ENCODE measurements at regions not wholly inside any gene's neighbourhood (a gene's known extent, or its start where the extent isn't known, plus 50 kb on each side); places are given as distances from the start of the nearest gene placed in this dataset.

GRCh38 chr11:128184981-128185380 lies 402.4 kb downstream of the ETS1 start:
- 79% methylated on average over 4 of the region's 7 CpGs; no CpG with 5 or more reads in 1 of the 2 experiments for WGBS, 2 experiments (ENCODE audit: extremely low coverage in 2 of 2, insufficient read length in 1 of 2)
- dilution Hi-C loops (cut with HindIII; ENCODE audit: low sequenced_read_pairs, unreplicated experiment): loop anchor here (25.0 kb wide), 1 partner anchor 652 kb away; no protein-coding TSS in a partner anchor

More at GRCh38 chr11:128184981-128185380, 402.4 kb downstream of the ETS1 start:
- Histone ChIP-seq H3K4ac (ENCODE audit: low read depth, low read length) (no peak overlapping the region), H4K20me1 (ENCODE audit: insufficient read depth, low read length) (no peaks in the 10 kb centered on the region), H2BK20ac (ENCODE audit: low read depth, low read length) (no peak overlapping the region), H3K4me1 (ENCODE audit: control insufficient read depth, insufficient read depth, low read length) (peaks cover 9% of the 10 kb centered on the region), H4K8ac (ENCODE audit: low read depth in 2 of 2, low read length in 2 of 2) (no peak overlapping the region), H3K9ac (ENCODE audit: low read depth, low read length) (no peak overlapping the region), H4K91ac (ENCODE audit: insufficient read depth, low read depth, low read length) (no peak overlapping the region), H3K9me1 (ENCODE audit: insufficient read depth, low read length) (peaks cover 20% of the 10 kb centered on the region), H2AK5ac (ENCODE audit: low read depth, low read length) (no peak overlapping the region), H3K4me3 (ENCODE audit: insufficient read depth, low read depth, low read length) (no peak overlapping the region), H2AFZ (replicated peaks; ENCODE audit: low read length, poor library complexity) (no peak overlapping the region), H3K56ac (ENCODE audit: extremely low read depth, insufficient read depth, low read length) (no peak overlapping the region), H4K5ac (ENCODE audit: low read depth, low read length) (no peak overlapping the region), H3K27ac (ENCODE audit: insufficient read depth, low read length) (no peak overlapping the region), H3K79me1 (ENCODE audit: low read depth in 1 of 2, low read length in 2 of 2) (no peaks in the 10 kb centered on the region), H2BK5ac (ENCODE audit: low read depth, low read length, poor library complexity, severe bottlenecking) (no peak overlapping the region), H2BK120ac (ENCODE audit: low read depth, low read length) (no peak overlapping the region), H3K23ac (ENCODE audit: low read depth, low read length) (no peak overlapping the region), H3K36me3 (ENCODE audit: control insufficient read depth, insufficient read depth, low read length) (no peaks in the 10 kb centered on the region), H3K18ac (ENCODE audit: low read depth, low read length) (no peak overlapping the region), H3K4me2 (ENCODE audit: low read depth, low read length) (no peak overlapping the region), H3K9me3 (ENCODE audit: control insufficient read depth, insufficient read depth, low read length) (no peaks in the 10 kb centered on the region), H2AK9ac (replicated peaks; ENCODE audit: low read depth, low read length, poor library complexity) (no peak overlapping the region), H3K14ac (replicated peaks; ENCODE audit: low read depth, low read length) (no peak overlapping the region), H2BK15ac (ENCODE audit: low read depth, low read length) (no peak overlapping the region), H3K27me3 (ENCODE audit: control insufficient read depth, insufficient read depth, low read length) (no peaks in the 10 kb centered on the region)
- TF ChIP-seq MAFK (IDR thresholded peaks at IDR 0.05; ENCODE audit: low read depth, low read length) (no peak), POLR2A (IDR thresholded peaks at IDR 0.05; ENCODE audit: low read depth, low read length) (no peak), CEBPB (IDR thresholded peaks at IDR 0.05; ENCODE audit: low read depth, low read length) (no peak), MXI1 (IDR thresholded peaks at IDR 0.05; ENCODE audit: borderline replicate concordance, low read depth, low read length) (no peak), ELK1 (IDR thresholded peaks at IDR 0.05; ENCODE audit: borderline replicate concordance, low read depth, low read length) (no peak), USF2 (IDR thresholded peaks at IDR 0.05; ENCODE audit: low read depth, low read length) (no peak), NFE2L2 (IDR thresholded peaks at IDR 0.05; ENCODE audit: low read depth, low read length) (no peak), CTCF (conservative IDR thresholded peaks at IDR 0.05; ENCODE audit: low read depth, low read length) (no peak), SMC3 (IDR thresholded peaks at IDR 0.05; ENCODE audit: low read depth, low read length) (no peak), CHD1 (IDR thresholded peaks at IDR 0.05; ENCODE audit: low read depth, low read length) (no peak), RCOR1 (IDR thresholded peaks at IDR 0.05; ENCODE audit: insufficient replicate concordance, low read length) (no peak), FOS (IDR thresholded peaks at IDR 0.05; ENCODE audit: low read depth, low read length) (no peak), BHLHE40 (IDR thresholded peaks at IDR 0.05; ENCODE audit: low read depth, low read length) (no peak)
- DNase-seq (no peak), ATAC-seq (ENCODE audit: low read depth) (no peak)
- POLR2A ChIA-PET (ENCODE audit: unreplicated experiment): no interaction called here
- no TSS peak for BruUV-seq (replicated peaks)
- intact Hi-C loops (cut with micrococcal nuclease): no loop called here
- in situ Hi-C loops (cut with MboI; ENCODE audit: low sequenced_read_pairs): no loop called here
- CTCF ChIA-PET: no interaction called here
